ENCODE measurements at regions not wholly inside any gene's neighbourhood (a gene's known extent, or its start where the extent isn't known, plus 50 kb on each side); places are given as distances from the start of the nearest gene placed in this dataset.
"Not testable (repeated sequence)": the region's sequence is repeated elsewhere in the genome, so short reads cannot be mapped to it uniquely, and the experiment has no call there.

DNA sequence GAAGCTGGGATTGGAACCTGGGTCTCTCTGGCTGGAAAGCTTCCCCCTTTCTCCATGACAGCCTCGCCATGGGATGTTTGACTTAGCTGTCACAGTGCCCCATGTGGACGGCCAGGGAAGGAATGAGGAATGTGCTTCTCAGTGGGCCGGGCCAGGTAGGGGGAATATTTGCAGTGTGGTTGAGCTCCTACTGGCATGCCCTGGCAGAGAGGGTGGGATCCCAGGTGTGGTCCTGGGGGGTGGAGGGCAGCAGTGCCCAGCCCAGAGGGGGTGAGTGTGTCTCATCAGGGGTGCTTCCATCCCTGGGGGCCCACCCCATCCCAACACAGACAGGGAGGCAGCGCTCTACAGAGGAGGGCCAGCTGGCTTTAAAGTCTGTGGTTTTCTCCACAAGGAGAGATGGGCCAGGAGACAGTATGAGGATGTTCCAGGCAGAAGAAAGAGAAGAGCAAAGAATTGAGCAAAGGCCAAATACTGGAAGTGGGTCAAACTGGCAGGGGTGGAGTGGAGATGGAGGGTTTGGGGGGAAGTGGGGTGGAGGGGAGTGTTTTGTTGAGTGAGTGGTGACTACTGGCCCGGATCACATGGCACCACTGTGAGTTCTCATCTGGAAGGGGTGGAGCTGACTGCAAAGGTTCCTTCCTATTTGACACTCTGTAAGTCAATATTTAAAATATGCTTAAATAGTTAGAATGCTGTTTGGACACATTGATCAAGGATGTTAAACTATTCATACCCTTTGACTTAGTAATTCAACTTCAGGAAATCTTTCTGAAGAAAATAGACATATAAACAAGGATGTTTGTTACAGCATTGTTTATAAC is 94.0 kb downstream of the MYCN start:
- no peak for DNase-seq (ENCODE audit: low read depth)

DNA sequence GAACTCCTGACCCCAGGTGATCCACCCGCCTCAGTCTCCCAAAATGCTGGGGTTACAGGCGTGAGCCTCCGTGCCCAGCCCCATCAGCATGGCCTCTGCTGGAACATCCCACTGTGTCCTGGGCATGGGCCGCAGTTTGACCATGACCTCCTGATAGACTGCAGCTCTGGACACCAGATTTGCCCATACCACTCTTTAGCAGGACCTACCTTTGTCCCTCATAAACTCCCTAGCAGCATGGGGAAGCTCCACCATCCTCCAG is 92.6 kb downstream of the MYCN start:
- no peak for DNase-seq (ENCODE audit: low read depth)

DNA sequence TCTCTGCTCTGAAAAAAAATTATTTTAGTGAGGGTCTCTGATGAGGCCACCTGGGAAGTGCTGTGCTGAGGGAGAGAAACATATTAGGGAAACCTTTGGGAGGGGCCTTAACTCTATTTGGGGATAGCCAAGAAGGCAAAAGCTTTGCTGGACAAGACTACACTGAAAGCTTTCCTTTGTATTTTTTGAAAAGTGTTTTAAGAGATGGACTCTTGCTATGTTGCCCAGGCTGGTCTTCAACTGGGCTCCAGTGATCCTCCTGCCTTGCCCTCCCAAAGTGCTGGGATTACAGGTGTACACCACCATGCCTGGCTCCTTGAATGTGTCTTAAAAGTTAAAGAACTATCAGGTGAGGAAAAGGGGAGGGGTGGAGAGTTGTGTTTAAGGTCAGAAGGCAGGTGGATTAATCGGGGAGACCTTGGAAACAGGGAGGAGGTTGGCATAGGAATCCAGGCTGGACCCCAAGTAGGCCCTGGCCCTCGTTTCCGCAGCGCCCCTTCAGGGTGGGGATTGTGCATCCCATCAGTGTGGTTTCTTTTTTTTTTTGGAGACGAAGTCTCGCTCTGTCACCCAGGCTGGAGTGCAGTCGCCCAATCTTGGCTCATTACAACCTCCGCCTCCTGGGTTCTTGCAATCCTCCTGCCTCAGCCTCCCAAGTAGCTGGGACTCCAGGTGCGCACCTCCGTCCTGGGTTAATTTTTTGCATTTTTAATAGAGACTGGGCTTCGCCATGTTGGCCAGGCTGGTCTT is 92.1 kb downstream of the MYCN start:
- no peak for DNase-seq (ENCODE audit: low read depth)

GRCh38 chr2:16031848-16032159 is 91.5 kb downstream of the MYCN start:
- no peak for DNase-seq (ENCODE audit: low read depth)

DNA sequence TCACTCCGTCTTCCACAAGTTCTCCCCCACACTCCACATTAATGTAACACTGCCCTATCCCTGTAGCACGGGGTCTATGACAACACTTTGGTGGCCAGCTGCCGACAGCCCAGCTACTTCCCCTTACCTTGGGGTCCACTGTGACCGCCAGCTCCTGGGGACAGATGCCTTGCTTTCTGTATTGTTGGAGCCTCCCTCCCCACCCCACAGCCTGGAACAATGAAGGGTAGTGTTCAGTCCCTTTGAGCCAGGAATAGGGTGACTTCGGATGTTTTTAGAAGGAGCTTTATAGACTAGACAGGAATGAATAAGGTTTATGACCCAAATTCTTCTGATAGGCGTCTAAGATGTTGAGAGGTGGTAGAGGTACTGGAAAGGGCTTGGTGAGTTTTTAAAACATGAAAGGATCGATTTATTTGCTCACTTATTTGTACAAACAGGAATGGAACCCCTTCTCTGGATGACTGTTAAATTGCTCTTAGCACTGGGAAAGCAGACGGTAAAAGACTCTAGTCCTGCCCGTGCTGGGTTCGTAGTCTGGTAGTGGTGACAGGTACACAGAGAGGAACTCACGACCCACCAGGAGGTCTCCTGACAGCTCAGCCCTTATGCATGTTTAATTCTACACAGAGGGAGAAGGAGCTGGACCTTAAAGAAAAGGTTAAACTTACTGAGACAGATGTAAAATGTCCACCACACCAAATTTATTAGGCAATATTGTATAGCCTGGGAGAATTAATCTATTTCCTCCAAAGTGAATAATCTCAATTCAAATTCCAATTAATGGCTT is 90.9 kb downstream of the MYCN start:
- DNase-seq (ENCODE audit: low read depth), result no peak

GRCh38 chr2:16030206-16031057 is 90.1 kb downstream of the MYCN start:
- no peak for DNase-seq (ENCODE audit: low read depth)

GRCh38 chr2:16028644-16029043 is 88.3 kb downstream of the MYCN start:
- no peak for DNase-seq (ENCODE audit: low read depth)

- no peak for DNase-seq (ENCODE audit: low read depth)
These were observed 86.6 kb downstream of the MYCN start for GRCh38 chr2:16026816-16027501.

DNA sequence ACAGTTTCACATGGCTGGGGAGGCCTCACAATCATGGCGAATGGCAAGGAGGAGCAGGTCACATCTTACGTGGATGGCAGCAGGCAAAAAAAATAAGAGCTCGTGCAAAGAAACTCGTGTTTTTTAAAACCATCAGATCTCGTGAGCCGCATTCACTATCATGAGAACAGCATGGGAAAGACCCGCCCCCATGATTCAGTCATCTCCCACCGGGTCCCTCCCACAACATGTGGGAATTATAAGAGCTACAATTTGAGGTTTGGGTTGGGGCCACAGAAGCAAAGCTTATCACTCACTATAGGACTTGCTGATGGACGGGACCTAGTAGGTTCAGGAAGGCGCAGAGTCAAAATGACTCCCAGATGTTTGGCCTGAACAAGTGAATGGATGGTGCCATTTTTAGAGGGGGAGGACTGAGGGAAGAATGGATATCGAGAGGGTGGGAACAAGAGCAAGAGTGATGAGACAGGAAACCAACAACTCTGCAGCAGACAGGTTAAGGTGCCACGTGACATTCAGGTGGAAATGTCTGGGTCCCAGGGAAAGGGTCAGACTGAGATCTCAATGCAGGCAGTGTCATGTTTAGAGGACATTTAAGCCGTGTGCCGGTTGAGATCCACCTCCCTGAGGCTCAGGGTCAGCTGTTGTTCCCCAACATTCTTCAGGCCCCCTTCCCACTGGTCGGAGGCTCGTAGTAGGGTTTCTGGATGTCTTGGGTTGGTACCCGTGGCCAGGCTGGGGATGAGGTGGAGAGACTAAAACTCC is 85.7 kb downstream of the MYCN start:
- no peak for DNase-seq (ENCODE audit: low read depth)

- DNase-seq (ENCODE audit: low read depth), result no peak
These were observed 85.0 kb downstream of the MYCN start for GRCh38 chr2:16025211-16025875.

GRCh38 chr2:16024628-16025027 is 84.3 kb downstream of the MYCN start:
- not testable (repeated sequence) for DNase-seq (ENCODE audit: low read depth)

DNA sequence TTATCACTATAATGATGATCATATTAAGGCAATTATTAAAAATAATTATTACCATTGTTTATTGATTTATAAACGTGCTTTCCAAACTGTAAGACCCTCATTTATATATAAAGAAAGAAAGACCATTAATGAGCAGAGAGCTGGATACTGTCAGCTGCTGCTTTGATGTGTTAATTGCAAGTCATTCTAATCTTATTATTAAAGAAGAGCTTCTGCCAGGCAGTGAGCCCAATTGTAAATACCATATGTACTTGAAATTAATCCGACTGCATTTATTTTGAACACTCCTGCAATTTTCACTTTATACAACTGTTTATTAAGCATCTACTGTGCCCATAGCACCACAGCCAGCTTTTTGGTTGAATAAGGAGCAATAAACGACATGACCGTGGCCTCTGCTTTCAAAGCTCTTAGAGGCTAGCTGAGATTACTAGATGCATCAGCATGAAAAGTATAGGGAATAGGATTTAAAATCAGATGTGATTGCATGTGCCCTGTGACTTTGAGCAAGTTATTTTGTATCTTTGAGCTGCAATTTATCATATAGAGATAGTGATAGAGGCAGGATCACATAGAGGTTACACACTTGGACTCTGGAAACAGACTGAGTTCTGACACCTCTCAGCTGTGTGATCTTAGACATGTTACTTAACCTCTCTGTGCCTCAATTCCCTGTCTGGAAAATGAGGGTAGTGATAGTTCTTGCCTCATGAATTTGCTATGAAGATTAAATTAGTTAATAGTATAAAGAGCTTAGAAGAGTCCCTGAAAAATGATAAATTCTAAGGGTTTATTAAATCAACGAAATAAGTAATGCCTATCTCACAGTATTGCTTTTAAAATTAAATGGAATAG is 83.4 kb downstream of the MYCN start:
- no peak for DNase-seq (ENCODE audit: low read depth)

GRCh38 chr2:16022548-16023240 is 82.3 kb downstream of the MYCN start:
- no peak for DNase-seq (ENCODE audit: low read depth)

GRCh38 chr2:16021611-16022363 is 81.4 kb downstream of the MYCN start:
- DNase-seq (ENCODE audit: low read depth), result no peak

DNA sequence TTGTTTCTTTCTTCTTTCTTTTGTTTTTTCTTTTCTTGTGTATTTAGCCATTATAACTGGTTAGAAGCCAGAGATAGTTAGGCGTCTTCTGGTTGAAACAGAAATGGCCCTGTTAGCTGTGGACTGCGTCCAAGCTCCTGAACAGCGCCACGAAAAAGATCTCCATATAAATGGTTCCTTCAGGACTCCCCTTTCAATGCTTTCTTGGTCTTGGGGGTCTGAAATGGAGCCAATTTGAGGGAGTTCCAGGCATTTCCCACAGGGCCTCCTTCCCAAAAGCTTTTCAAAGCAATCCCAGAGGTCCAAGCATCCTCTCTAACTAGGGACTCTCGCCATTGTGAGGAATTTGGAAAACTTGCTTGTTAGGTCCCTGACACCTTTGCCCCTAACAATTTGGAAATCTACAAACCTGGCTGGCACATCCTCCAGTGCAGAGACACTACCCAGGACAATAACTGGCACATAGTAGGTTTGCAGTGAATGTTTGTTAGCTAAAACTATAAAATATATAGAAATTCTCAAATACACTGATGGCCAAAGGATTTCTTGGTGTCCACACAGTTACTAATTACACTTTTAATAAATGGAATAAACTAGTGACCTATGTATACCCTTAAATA is 80.1 kb downstream of the MYCN start:
- no peak for DNase-seq (ENCODE audit: low read depth)

DNA sequence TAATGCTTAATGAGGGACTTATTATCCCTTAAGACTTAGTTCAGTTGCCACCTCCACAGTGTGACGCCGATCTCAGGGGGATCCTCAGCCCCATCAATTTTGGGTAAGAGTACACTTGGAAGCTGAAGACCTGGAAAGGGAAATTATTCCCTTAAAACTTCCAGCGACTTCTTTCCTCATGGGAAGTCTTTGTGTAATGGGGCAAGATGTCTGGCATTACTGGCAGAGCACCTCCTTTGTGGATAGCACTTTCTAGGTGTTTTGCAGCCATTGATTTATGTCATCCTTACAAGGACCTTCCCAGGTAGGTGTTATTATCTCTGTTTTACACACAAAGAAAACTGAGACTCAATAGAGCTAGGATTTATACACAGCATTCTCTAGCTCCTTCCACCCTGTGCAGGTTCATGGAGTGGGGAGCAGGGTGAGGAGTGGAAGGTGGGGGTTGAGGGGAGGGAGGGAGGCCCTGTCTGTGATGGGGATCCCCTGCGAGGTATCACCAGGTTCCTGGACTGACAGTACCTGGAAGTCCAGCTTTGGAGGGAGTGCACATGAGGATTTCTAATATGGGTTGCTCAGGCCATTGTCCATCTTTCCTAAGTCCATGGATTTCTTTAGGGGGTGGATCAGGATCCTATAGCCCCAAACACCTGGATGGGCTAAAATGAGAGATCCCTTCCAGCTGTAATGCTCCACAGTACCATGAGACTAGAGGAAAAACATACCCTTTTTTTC is 79.4 kb downstream of the MYCN start:
- no peak for DNase-seq (ENCODE audit: low read depth)

DNA sequence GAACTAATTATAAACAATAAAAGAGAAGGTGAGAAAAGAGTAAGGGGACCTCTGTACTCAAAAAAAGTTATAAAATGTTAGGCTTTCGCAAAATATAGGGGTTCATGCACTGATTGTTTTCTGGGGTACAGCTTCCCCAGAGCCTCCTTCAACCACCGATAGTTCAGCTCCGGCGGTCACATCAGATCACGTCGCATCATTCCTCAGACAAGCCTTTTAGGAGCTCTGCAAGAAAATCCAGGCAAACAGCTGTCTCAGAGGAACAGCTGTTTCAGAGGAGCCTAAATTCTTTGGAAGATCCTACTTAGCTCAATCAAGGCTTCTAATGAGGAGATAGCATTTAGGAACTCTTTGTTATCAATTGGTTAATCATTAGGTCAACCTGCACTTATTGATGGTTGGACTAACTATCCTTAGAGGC is 78.7 kb downstream of the MYCN start:
- DNase-seq (ENCODE audit: low read depth), result no peak

All from iris pigment epithelial cell (primary cell).